ENCODE measurements at regions not wholly inside any gene's neighbourhood (a gene's known extent, or its start where the extent isn't known, plus 50 kb on each side); places are given as distances from the start of the nearest gene placed in this dataset.

DNA sequence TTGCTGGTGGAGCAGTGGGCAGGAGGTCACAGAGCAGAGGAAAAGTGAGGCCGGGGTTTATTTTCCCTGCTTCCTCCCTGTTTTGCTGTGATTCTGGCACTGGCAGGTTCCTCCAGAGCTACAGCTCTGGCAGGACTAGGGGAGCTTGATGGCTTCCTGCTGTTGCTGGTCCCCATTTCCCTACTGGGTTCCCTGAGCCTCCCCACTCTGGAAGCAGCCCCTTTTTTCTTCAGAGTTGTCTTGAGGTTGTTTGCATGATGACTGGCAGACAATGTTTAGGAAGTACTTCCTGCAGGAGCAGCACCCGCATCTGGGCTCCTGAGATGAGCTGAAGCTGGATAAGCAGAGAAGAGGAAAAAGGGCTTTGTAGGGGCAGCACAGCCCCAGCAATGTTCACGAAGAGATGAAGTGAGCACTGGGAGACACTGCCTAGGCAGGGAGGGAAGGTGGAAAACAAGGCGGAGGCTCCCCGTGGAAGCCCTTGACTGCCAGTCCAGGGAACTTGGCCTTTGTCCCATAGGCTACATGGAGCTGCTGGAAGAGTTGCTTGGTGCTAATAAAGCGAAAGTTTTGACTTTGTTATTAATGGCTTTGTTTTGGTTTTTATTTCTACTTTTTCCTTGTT lies 126.9 kb downstream of the SLC38A6 start:
- no peak overlapping the region for H3K4me3 ChIP-seq (ENCODE audit: low read depth, low read length)
- TF ChIP-seq, protein P1, sequence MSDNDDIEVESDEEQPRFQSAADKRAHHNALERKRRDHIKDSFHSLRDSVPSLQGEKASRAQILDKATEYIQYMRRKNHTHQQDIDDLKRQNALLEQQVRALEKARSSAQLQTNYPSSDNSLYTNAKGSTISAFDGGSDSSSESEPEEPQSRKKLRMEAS (IDR thresholded peaks at IDR 0.05; ENCODE audit: low read depth, low read length): no peak
- no peak for TF ChIP-seq MYC (IDR thresholded peaks at IDR 0.05; ENCODE audit: low read depth, low read length)
- TF ChIP-seq, protein P2, sequence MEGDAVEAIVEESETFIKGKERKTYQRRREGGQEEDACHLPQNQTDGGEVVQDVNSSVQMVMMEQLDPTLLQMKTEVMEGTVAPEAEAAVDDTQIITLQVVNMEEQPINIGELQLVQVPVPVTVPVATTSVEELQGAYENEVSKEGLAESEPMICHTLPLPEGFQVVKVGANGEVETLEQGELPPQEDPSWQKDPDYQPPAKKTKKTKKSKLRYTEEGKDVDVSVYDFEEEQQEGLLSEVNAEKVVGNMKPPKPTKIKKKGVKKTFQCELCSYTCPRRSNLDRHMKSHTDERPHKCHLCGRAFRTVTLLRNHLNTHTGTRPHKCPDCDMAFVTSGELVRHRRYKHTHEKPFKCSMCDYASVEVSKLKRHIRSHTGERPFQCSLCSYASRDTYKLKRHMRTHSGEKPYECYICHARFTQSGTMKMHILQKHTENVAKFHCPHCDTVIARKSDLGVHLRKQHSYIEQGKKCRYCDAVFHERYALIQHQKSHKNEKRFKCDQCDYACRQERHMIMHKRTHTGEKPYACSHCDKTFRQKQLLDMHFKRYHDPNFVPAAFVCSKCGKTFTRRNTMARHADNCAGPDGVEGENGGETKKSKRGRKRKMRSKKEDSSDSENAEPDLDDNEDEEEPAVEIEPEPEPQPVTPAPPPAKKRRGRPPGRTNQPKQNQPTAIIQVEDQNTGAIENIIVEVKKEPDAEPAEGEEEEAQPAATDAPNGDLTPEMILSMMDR (IDR thresholded peaks at IDR 0.05; ENCODE audit: low read depth, low read length): no peak
- TF ChIP-seq POLR2A (IDR thresholded peaks at IDR 0.05; ENCODE audit: extremely low read depth, insufficient read length): no peak
- DNase-seq (ENCODE audit: low read depth): no peak

- no peak overlapping the region for H3K4me3 ChIP-seq (ENCODE audit: low read depth, low read length)
- TF ChIP-seq, protein P1 (IDR thresholded peaks at IDR 0.05; ENCODE audit: low read depth, low read length): no peak
- no peak for TF ChIP-seq POLR2A (IDR thresholded peaks at IDR 0.05; ENCODE audit: extremely low read depth, insufficient read length)
- no peak for TF ChIP-seq MYC (IDR thresholded peaks at IDR 0.05; ENCODE audit: low read depth, low read length)
- TF ChIP-seq, protein P2 (IDR thresholded peaks at IDR 0.05; ENCODE audit: low read depth, low read length): no peak
- no peak for DNase-seq (ENCODE audit: low read depth)
Measured at GRCh38 chr14:61106959-61107641, 126.1 kb downstream of the SLC38A6 start.

DNA sequence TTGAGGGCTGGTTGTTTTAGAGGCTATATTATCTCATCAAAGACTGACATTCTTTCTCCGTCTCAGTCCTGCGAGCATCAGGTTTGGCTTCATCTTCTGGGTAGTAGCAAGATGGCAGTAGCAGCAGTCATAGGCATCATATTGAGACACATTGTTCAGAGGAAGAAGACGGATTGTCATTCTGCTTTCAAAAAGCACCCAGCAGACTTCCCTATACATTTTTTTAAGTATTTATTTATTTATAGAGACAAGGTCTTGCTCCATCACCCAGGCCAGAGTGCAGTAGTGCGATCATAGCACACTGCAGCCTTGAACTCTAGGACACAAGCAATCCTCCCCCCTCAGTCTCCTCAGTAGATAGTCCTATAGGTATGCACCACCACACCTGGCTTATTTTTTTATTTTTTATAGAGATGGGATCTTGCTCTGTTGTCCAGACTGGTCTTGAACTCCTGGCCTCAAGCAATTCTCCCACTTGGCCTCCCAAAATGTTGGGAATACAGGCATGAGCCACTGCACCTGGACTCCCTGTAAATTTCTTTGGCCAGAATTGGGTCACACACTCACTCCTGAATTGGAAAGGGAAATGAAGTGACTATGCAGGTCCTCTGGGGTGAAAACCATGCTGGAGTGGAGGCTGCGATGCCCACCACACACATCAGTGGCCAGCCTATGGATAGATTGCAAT lies 125.4 kb downstream of the SLC38A6 start:
- DNase-seq (ENCODE audit: low read depth): peak; percentile 15
- TF ChIP-seq MYC (IDR thresholded peaks at IDR 0.05; ENCODE audit: low read depth, low read length): no peak
- TF ChIP-seq, protein P2 (IDR thresholded peaks at IDR 0.05; ENCODE audit: low read depth, low read length): peak; percentile 17

GRCh38 chr14:61104358-61104757 lies 123.3 kb downstream of the SLC38A6 start:
- DNase-seq (ENCODE audit: low read depth): peak; percentile 54
- no peak overlapping the region for H3K4me3 ChIP-seq (ENCODE audit: low read depth, low read length)
- TF ChIP-seq MYC (IDR thresholded peaks at IDR 0.05; ENCODE audit: low read depth, low read length) (no peak), POLR2A (IDR thresholded peaks at IDR 0.05; ENCODE audit: extremely low read depth, insufficient read length) (no peak)
- TF ChIP-seq, protein P1 (IDR thresholded peaks at IDR 0.05; ENCODE audit: low read depth, low read length): no peak
- TF ChIP-seq, protein P2 (IDR thresholded peaks at IDR 0.05; ENCODE audit: low read depth, low read length): no peak

More for the DNA sequence above, 125.4 kb downstream of the SLC38A6 start:
- no peak overlapping the region for H3K4me3 ChIP-seq (ENCODE audit: low read depth, low read length)

DNA sequence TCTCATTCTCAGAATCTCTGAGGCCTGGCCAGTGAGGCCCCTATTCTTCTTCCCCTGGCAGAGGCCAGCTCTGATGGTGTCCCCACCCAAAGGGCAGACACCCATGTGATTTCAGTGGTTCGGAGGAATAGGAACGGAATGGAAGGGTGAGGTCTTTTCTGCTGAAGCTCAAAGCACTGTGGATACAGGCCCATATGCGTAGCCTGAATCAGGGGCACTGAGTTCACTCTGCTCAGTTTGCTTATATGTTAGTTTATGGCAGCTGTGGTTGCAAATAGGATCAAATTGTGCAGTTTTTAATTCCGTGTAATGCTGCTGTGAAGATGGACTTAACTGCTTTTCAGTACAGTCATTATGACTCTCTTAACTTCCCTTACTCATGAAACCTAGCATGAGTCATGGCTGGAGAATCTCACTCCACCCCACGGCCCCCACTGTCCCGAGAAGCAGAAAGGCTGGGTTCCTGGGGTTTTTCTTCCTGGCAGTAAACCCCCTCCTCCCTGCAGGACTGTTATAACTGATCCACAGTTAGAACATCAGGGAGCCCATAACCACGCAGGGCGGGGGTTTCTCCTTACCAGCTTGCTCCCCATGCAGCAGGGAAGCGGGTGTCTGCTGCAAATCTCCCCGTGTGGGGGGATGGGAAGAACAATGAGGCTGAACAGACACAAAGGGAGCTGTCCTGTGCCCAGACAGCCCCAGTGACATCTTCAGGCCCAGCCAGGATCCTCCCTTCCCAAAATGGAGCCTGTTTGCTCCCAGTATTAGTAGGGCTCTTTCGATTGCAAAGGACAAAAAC lies 122.7 kb downstream of the SLC38A6 start:
- peak; percentile 83 for DNase-seq (ENCODE audit: low read depth)
- H3K4me3 ChIP-seq (ENCODE audit: low read depth, low read length): no peak overlapping the region
- TF ChIP-seq POLR2A (IDR thresholded peaks at IDR 0.05; ENCODE audit: extremely low read depth, insufficient read length) (no peak), MYC (IDR thresholded peaks at IDR 0.05; ENCODE audit: low read depth, low read length) (no peak)
- TF ChIP-seq, protein P2 (IDR thresholded peaks at IDR 0.05; ENCODE audit: low read depth, low read length): no peak
- TF ChIP-seq, protein P1 (IDR thresholded peaks at IDR 0.05; ENCODE audit: low read depth, low read length): no peak; the same call in 1 of the 2 replicates
